GM19438 (cell line): ENCODE measurements at regions not wholly inside any gene's neighbourhood (a gene's known extent, or its start where the extent isn't known, plus 50 kb on each side); places are given as distances from the start of the nearest gene placed in this dataset.

Experiments used
- ATAC-seq: cut with Tn5 transposase; IDR thresholded peaks from one replicate; pipeline ENCODE4 v1.9.1; 2021; ENCODE audit warnings: low read depth; ENCODE audit not compliant: unreplicated experiment

DNA sequence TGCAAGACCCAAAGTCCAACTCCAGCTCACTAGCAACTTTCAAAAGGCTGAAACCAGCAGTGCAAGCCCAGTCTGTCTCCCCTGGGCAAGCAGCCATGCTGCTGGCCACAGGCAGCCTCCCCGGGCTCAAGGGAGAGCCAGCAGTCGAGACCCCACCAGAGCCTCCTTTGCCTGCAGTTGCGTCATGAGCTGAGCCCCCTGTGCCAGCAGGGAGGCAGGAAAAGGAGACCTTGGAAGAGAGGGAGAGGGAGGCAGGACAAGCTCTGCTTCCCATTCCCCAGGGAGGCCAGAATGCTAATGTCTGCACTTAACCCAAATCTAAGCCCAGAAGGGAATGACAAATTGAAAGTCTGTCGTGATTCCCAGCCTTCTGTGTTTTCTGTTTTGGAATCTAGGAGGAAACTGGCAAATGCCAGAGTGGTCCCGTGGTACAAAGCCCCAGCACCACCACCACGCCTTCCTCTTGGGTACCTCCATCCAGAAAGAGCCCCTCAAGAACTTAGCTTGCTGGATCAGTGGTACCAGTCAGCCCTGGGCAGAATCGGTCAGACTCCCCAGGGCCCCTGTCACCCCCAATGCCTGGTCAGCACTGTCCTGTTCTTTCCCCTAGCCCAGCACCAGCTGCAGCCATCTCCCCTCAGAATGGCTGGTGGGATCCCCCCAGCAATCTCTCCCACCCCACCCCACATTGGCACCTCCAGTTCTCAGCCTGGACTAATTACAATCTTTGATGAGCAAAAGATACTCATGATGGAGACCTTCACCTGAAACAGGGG is 99.3 kb upstream of the TNRC6C start:
- no peak for ATAC-seq

GRCh38 chr17:77861133-77861695 is 97.3 kb upstream of the TNRC6C start:
- ATAC-seq, result no peak

DNA sequence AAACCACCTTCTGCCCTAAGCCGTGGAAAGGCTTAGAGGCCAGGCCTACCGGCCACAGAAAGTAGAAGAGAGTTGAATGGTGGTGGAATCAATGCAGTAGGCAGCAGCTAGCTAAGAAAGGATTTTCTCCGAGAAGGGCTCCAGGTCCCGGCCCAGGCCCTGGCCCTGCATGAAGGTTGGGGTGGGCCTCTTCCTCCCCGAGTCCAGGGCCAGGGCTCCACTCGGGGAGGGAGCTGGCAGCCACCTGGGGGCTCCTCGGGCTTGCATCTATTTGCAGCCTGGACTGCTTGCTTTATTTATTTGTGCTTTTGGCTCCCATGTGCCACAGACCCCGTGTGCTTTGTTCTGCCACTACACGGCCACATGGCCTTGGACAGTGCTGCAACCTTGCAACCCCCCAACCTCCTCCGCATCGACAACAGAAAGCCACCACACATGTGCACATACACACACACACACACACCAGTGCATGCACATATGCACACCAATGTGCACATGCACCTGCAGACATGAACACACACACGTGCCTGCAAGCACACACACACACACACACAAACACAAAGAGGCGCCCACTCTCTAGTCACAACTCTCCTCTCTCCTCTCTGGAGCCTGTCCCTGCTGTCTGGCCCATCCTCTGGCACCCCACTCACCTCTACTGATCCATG is 96.4 kb upstream of the TNRC6C start:
- ATAC-seq, result no peak

DNA sequence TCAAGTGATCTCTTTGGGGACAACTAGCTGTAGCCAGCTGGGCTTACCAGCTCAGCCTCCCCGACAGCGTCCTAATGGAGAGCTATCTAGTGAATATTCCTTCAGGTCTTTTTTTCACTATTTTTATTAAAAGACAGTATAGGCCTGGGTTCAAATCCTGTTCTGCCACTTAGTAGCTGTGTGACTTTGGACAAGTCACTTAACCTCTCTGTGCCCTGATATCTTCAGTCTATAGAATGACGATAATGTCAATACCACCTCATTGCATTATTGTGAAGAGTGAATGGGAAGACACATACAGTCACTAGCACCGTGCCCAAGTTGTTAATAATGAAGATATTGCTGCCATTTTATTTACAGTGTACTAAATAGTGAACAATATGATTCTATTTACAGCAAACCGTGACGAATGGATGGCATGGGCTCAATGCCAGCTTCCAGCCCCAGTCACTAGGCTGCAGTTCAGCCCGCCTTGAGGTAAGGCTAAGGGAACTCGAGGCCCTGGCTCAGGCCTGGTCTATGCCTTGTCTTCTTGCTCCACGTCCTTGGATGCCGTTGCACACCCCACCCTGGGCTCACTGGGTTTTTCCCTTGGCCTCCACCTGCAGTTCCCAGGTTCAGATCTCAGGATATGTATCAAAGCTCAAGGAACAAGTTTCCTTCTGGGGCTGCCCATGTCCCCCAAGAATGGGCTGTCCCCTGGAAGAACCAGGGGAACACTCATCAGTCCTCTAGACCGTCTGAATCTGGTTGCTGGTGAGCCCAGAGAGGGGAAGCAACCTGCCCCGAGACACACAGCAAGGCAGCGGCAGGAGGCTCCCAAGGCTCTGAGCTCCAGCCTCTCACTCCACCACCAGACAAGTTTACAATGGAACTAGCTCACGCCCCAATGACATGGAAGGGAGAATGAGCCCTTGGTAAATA is 95.4 kb upstream of the TNRC6C start:
- ATAC-seq, result no peak

GRCh38 chr17:77863814-77864161 is 94.7 kb upstream of the TNRC6C start:
- ATAC-seq, result no peak

GRCh38 chr17:77864234-77865111 is 94.0 kb upstream of the TNRC6C start:
- ATAC-seq, result no peak

GRCh38 chr17:77865112-77865611 is 93.3 kb upstream of the TNRC6C start:
- no peak for ATAC-seq

- ATAC-seq, result no peak
Observed at GRCh38 chr17:77865716-77866115, 92.8 kb upstream of the TNRC6C start.

DNA sequence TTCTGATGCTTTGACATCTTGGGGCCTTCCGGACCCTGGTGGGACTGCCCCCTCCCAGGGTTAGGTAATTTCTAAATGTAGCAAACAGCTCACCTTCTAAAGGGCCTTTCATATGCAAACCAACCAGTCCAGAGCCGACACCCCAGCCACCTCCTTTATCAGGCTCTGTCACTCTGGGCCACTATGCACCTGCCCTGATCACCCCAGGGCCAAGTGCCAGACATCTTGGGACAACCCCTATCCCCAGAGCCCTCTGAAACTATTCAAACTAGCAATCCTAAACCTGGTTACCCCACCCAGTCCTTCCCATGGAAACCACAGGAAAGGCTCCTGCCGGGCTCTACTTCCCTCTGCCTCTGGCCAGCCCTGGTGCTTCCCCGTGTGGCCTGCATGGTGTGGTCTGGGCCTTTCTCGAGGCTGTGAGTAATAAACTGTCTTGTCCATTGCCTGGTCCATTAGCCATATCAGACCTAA is 91.2 kb upstream of the TNRC6C start:
- ATAC-seq, result no peak

GRCh38 chr17:77867976-77868713 is 90.4 kb upstream of the TNRC6C start:
- ATAC-seq, result no peak

DNA sequence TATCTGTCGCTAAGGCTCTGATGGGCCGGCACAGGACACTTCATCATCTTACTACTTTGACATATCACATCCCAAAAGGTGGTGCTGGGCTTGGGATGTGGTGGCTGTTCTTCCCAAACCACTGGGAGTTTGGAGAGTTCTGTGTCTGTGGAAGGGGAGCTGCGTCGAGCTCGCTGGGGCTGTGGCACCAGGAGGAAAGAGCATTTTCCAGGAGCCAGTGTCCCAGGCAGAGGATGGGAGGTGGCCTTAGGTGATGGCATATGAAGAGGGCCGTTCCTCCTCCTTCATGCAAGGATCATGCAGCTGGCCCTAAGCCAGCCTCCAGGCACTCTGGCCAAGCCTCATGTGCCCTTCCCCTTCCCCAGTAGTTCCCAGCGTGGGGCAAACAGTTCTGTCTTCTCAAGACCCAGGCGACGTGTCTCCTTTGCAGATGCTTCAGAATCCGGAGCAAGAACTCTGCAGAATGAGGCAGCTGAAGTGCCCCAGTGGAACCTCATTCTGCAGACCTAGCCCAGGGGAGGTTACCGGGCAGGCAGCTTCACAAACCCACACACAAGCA is 89.4 kb upstream of the TNRC6C start:
- no peak for ATAC-seq

- ATAC-seq, result peak; percentile 84
Observed at GRCh38 chr17:77869665-77870132, 88.8 kb upstream of the TNRC6C start.

GRCh38 chr17:77872199-77872598 is 86.3 kb upstream of the TNRC6C start:
- ATAC-seq, result no peak

DNA sequence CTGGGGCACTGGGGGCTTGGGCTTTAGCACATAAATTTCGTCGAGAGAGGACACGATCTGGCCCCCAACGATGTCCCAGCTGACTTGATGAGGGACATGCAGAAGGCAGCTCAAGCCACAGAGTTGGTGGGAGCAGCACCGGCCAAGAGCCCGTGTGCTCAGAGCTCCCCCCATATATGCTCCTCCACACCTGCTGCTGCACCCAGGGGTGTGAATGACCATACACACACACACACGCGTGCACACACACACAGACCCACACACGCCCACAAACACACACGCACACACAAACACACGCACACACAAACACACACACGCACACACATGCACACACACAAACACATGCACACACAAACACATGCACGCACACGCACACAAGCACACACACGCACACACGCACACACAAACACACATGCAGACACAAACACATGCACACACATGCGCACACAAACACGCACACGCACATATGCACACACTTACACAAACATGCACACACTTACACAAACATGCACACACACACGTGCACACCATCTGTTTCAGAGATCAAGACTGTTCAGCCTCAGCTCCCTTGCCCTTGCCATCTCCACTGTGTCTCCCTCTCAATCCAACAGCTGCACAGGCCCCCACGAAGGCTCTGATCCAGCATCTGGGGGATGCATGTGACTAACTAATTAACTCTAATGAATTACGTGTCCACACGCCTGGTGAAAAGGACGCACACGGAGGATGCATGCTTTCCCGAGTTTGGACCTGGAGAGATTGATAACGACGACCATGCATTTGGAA is 85.6 kb upstream of the TNRC6C start:
- no peak for ATAC-seq

DNA sequence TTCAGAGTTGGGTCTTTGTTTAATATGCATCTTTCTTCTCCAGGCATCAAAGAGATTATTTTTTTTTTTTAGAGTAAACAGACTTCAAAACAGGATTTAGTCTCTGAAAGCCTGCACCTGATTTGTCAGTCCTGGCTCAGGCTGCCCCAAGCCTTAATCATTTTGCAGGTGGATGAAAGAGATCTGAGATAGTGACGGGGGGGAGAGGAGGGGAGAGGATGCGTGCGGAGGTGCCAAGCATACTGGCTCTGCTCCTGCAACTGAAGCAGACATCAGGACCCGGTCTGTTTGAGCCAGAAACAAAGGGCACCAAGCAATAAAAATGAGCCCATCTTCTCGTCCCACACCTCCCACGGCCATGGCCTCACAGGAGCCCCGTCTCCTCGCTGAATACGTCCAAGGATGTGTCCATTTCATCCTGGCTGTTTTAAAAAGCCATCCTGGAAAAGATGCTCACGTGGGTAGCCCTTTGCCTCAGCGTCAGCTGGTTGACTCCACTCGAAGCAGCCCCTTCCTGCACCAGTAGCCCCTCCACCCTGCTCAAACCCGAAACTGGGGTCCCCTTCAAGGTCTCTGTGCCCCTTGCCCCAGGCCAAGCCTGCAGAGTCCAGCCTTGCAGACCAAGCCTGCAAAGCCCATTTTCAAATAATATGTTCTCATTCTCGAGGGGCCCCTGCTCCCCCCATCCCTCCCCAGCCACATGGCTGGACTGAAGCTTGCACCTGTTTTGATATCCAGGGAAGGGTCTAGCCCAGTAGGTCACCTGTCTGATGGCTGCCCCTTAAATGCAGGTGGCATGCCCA is 84.8 kb upstream of the TNRC6C start:
- no peak for ATAC-seq

- no peak for ATAC-seq
Observed at GRCh38 chr17:77874303-77875050, 84.0 kb upstream of the TNRC6C start.
